Colonic mucosa (tissue), 4 donors: ENCODE measurements at regions not wholly inside any gene's neighbourhood (a gene's known extent, or its start where the extent isn't known, plus 50 kb on each side); places are given as distances from the start of the nearest gene placed in this dataset.

Experiments used
- DNase-seq: peaks from one replicate; pipeline ENCODE4 v3.0.0-alpha.2; 2020
- H3K27ac ChIP-seq: fragments of 200-600 bp; one replicate; pipeline ENCODE4 v1.8.0; 2021
- H3K27me3 ChIP-seq: fragments of 200-600 bp; one replicate; pipeline ENCODE4 v1.8.0; 2021
- H3K36me3 ChIP-seq: fragments of 200-600 bp; one replicate; pipeline ENCODE4 v1.8.0; 2021
- H3K4me1 ChIP-seq: fragments of 200-600 bp; one replicate; pipeline ENCODE4 v1.8.0; 2021; ENCODE audit warnings: mild to moderate bottlenecking
- H3K4me3 ChIP-seq: fragments of 200-600 bp; one replicate; pipeline ENCODE4 v1.8.0; 2021
- H3K9ac ChIP-seq, 2 donors: one replicate each; pipeline ENCODE4 v1.7.0; 2013; ENCODE audit warnings: control low read depth in 2 of 2, low read depth in 2 of 2, low read length in 2 of 2
- H3K9me3 ChIP-seq: fragments of 200-600 bp; one replicate; pipeline ENCODE4 v1.8.0; 2021
- CTCF ChIP-seq: fragments of 200-600 bp; IDR thresholded peaks from one replicate; pipeline ENCODE4 v1.8.0; 2022; ENCODE audit warnings: antibody characterized with exemption, mild to moderate bottlenecking
- intact Hi-C: fragments of 100-400 bp; cut with DNase I; formaldehyde crosslinking; loops from one replicate; pipeline ENCODE4 v1.14.1; 2022
- donor health status: healthy.
- donor health status: DM: no; HTN: no; CAD: no.
- donor health status: DM: no; HTN: no; CAD: no.

DNA sequence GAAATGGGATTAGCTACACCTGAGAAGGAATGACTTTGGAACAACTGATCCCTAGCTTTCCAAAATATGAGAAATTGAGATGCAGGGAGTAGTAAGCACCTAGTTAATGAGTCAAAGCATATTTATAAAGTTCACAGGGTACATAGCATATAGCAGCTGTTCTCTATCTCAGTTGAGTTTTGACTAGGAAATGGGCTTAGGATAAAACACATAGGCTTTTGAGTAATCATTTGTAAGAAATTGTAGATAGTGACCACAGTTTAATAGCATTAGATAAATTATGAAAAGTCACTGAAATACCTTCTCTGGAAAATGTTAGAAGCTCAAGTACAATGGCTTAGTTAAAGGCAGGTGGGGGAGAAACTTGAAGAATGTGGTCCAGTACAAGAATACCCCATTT is 444.7 kb upstream of the TNP1 start:
- no peak for TF ChIP-seq CTCF
- no peak overlapping the region for H3K9ac ChIP-seq

DNA sequence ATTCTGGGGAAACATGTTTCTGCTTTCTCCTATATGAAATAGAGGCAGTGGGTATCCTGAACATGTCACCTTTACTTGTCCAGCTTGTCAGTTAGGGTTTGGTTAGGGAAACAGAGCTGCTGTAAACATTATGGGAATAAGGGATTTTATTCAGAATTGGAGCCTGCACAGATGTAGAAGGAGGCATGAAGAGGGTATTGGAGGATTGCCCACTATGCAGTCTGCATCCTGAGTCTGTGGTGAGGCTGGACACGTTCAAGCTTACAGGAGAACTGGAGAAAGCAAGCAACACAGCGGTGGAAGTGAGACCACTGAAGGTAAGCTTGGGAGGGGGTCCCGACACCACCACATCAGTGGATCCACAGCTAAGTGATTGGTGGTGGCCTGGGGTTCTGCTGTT is 443.0 kb upstream of the TNP1 start:
- TF ChIP-seq CTCF: no peak
- Histone ChIP-seq H3K27ac (no peak overlapping the region), H3K9me3 (no peaks in the 10 kb centered on the region), H3K27me3 (no peaks in the 10 kb centered on the region), H3K36me3 (no peaks in the 10 kb centered on the region), H3K4me3 (no peak overlapping the region), H3K4me1 (no peaks in the 10 kb centered on the region), H3K9ac (no peak overlapping the region)
- intact Hi-C loops: no loop called here
- DNase-seq: no peak

More for the DNA sequence above, 444.7 kb upstream of the TNP1 start:
- H3K4me3 ChIP-seq: no peak overlapping the region
- H3K4me1 ChIP-seq: no peaks in the 10 kb centered on the region
- no peaks in the 10 kb centered on the region for H3K27me3 ChIP-seq
- H3K9me3 ChIP-seq: no peaks in the 10 kb centered on the region
- H3K36me3 ChIP-seq: no peaks in the 10 kb centered on the region
- H3K27ac ChIP-seq: no peak overlapping the region
- intact Hi-C loops: no loop called here
- no peak for DNase-seq

- H3K4me3 ChIP-seq: no peak overlapping the region
- intact Hi-C loops: no loop called here
- H3K4me1 ChIP-seq: no peaks in the 10 kb centered on the region
- no peaks in the 10 kb centered on the region for H3K27me3 ChIP-seq
- no peaks in the 10 kb centered on the region for H3K36me3 ChIP-seq
- H3K9me3 ChIP-seq: no peaks in the 10 kb centered on the region
- TF ChIP-seq CTCF: no peak
- no peak overlapping the region for H3K27ac ChIP-seq
- DNase-seq: no peak
- no peak overlapping the region for H3K9ac ChIP-seq
Measured at GRCh38 chr2:217301142-217301925, 441.5 kb upstream of the TNP1 start.

DNA sequence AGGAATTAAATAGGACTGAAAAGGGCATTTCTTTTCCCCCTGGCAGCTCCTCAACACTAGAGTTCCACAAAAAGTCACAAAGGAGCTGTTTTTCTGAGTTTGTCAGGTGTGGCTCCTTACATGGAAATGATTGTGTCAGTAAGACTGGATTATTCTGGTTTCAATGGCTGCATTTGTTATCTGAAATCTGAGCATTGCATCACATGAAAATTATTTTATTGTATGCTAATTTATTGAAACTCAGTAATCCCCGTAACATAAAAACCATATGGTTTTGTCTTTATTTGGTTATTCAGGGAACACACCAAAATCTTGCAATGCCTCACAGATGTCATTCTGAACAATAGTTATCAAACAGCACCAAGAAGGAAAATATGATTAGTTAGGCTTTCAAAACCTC is 439.7 kb upstream of the TNP1 start:
- Histone ChIP-seq H3K9me3 (no peaks in the 10 kb centered on the region), H3K27ac (no peak overlapping the region), H3K4me3 (no peak overlapping the region), H3K9ac (no peak overlapping the region), H3K4me1 (no peaks in the 10 kb centered on the region), H3K27me3 (no peaks in the 10 kb centered on the region), H3K36me3 (no peaks in the 10 kb centered on the region)
- DNase-seq: no peak
- intact Hi-C loops: no loop called here
- TF ChIP-seq CTCF: no peak

DNA sequence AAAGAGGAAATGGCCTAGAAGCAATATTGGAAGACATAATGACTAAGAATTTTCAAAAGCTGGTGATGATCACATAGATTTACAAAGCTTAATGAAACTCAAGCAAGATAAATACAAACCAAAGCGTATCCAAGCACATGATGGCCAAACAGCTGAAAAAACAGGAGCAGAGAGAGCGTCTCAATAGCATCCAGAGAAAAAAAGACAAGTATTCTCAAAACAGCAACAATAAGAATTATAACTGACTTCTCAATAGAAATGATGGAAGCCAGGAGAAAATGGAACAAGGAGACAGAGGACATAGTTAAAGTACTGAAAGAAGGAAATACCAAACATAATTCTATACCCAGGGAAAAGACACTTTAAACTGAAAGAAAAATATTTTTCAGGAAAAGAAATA is 437.2 kb upstream of the TNP1 start:
- no peak overlapping the region for H3K9ac ChIP-seq
- no peak overlapping the region for H3K27ac ChIP-seq
- no peaks in the 10 kb centered on the region for H3K27me3 ChIP-seq
- no peaks in the 10 kb centered on the region for H3K9me3 ChIP-seq
- DNase-seq: no peak
- H3K36me3 ChIP-seq: no peaks in the 10 kb centered on the region
- no peaks in the 10 kb centered on the region for H3K4me1 ChIP-seq
- no peak for TF ChIP-seq CTCF
- intact Hi-C loops: no loop called here
- H3K4me3 ChIP-seq: no peak overlapping the region
